GM18502 (cell line): ENCODE measurements at regions not wholly inside any gene's neighbourhood (a gene's known extent, or its start where the extent isn't known, plus 50 kb on each side); places are given as distances from the start of the nearest gene placed in this dataset.
A peak's percentile ranks its signal among the peaks of the same experiment; 100 is the strongest.

Source experiments
- ATAC-seq: cut with Tn5 transposase; IDR thresholded peaks from one replicate; pipeline ENCODE4 v1.9.1; 2021; ENCODE audit warnings: mild to moderate bottlenecking; ENCODE audit not compliant: unreplicated experiment, poor library complexity

GRCh38 chr2:162916286-162916801 is 77.8 kb upstream of the KCNH7 start:
- ATAC-seq: no peak

GRCh38 chr2:162915858-162916257 is 77.3 kb upstream of the KCNH7 start:
- peak; percentile 57 for ATAC-seq

GRCh38 chr2:162914161-162914560 is 75.6 kb upstream of the KCNH7 start:
- ATAC-seq: no peak

- ATAC-seq: no peak
Measured at GRCh38 chr2:162912787-162913186, 74.2 kb upstream of the KCNH7 start.

GRCh38 chr2:162908567-162908966 is 70.0 kb upstream of the KCNH7 start:
- no peak for ATAC-seq

- ATAC-seq: peak; percentile 97
Measured at GRCh38 chr2:162890690-162891311, 52.2 kb upstream of the KCNH7 start.

- no peak for ATAC-seq
Measured at GRCh38 chr2:162888652-162889051, 50.1 kb upstream of the KCNH7 start.
